Panc1 (cell line): ENCODE measurements at regions not wholly inside any gene's neighbourhood (a gene's known extent, or its start where the extent isn't known, plus 50 kb on each side); places are given as distances from the start of the nearest gene placed in this dataset.

Experiments used
- POLR2AphosphoS5 ChIP-seq: IDR thresholded peaks from 2 replicates; pipeline ENCODE4 v1.6.1; 2012; ENCODE audit warnings: mild to moderate bottlenecking, low read depth, low read length, moderate library complexity
- SIN3A ChIP-seq: IDR thresholded peaks from 2 replicates; pipeline ENCODE4 v1.6.1; 2012; ENCODE audit warnings: low read depth, mild to moderate bottlenecking, low read length, moderate library complexity, borderline replicate concordance; ENCODE audit not compliant: insufficient read depth
- TF ChIP-seq, protein P1 (sequence below), 2 experiments: IDR thresholded peaks; 2 replicates each; pipeline ENCODE4 v1.6.1; 2011 to 2012; ENCODE audit warnings: low read depth in 2 of 2, control low read depth in 1 of 2, low read length in 1 of 2, mild to moderate bottlenecking in 1 of 2, moderate library complexity in 1 of 2; ENCODE audit not compliant: insufficient read depth in 1 of 2

DNA sequence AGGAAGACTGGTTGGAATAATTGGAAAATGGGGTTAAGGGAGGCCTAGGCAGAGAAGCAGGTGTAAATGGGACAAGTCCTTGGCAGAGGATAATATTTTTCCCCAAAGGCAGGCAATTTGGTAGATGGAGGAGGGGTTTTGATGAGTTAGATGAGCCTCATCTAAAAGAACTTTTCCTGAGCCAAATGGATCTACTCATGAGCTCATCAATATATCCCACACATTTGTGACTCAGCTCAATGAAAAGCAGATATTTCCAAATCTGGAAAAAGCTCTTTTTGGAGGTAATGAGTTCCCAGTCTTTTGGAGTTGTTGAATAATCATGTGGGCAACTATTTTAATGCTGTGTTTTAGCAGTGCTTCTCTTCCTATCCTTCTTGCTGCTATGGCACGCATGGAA, 685.5 kb upstream of the CITED2 start:
- TF ChIP-seq POLR2AphosphoS5 (no peak), SIN3A (no peak)
- TF ChIP-seq, protein P1, sequence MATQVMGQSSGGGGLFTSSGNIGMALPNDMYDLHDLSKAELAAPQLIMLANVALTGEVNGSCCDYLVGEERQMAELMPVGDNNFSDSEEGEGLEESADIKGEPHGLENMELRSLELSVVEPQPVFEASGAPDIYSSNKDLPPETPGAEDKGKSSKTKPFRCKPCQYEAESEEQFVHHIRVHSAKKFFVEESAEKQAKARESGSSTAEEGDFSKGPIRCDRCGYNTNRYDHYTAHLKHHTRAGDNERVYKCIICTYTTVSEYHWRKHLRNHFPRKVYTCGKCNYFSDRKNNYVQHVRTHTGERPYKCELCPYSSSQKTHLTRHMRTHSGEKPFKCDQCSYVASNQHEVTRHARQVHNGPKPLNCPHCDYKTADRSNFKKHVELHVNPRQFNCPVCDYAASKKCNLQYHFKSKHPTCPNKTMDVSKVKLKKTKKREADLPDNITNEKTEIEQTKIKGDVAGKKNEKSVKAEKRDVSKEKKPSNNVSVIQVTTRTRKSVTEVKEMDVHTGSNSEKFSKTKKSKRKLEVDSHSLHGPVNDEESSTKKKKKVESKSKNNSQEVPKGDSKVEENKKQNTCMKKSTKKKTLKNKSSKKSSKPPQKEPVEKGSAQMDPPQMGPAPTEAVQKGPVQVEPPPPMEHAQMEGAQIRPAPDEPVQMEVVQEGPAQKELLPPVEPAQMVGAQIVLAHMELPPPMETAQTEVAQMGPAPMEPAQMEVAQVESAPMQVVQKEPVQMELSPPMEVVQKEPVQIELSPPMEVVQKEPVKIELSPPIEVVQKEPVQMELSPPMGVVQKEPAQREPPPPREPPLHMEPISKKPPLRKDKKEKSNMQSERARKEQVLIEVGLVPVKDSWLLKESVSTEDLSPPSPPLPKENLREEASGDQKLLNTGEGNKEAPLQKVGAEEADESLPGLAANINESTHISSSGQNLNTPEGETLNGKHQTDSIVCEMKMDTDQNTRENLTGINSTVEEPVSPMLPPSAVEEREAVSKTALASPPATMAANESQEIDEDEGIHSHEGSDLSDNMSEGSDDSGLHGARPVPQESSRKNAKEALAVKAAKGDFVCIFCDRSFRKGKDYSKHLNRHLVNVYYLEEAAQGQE (IDR thresholded peaks at IDR 0.05; ENCODE audit: insufficient read depth in 1 of 2, low read depth in 2 of 2, low read length in 1 of 2) = no peak
